GM21786 (cell line): ENCODE measurements at regions not wholly inside any gene's neighbourhood (a gene's known extent, or its start where the extent isn't known, plus 50 kb on each side); places are given as distances from the start of the nearest gene placed in this dataset.

ENCODE experiments used
- ATAC-seq: cut with Tn5 transposase; IDR thresholded peaks from one replicate; pipeline ENCODE4 v1.9.1; 2021; ENCODE audit not compliant: unreplicated experiment

- ATAC-seq, result no peak
These were observed 169.1 kb downstream of the GUCY2F start for GRCh38 chrX:109312757-109313156.

- ATAC-seq, result no peak
These were observed 171.9 kb downstream of the GUCY2F start for GRCh38 chrX:109310031-109310430.

GRCh38 chrX:109301177-109301576 lies 180.7 kb downstream of the GUCY2F start:
- no peak for ATAC-seq

- no peak for ATAC-seq
These were observed 181.5 kb downstream of the GUCY2F start for GRCh38 chrX:109300415-109300814.

GRCh38 chrX:109299091-109299490 lies 182.8 kb downstream of the GUCY2F start:
- no peak for ATAC-seq

- ATAC-seq, result no peak
These were observed 187.6 kb downstream of the GUCY2F start for GRCh38 chrX:109294097-109294814.

GRCh38 chrX:109283870-109284269 lies 198.0 kb downstream of the GUCY2F start:
- ATAC-seq, result peak; percentile 46

- peak; percentile 47 for ATAC-seq
These were observed 200.2 kb downstream of the GUCY2F start for GRCh38 chrX:109281483-109282275.

- ATAC-seq, result no peak
These were observed 207.1 kb downstream of the GUCY2F start for GRCh38 chrX:109274806-109275205.

GRCh38 chrX:109270580-109271484 lies 211.1 kb downstream of the GUCY2F start:
- peak; percentile 98 for ATAC-seq

GRCh38 chrX:109268340-109268739 lies 213.5 kb downstream of the GUCY2F start:
- ATAC-seq, result no peak

- no peak for ATAC-seq
These were observed 215.9 kb downstream of the GUCY2F start for GRCh38 chrX:109266034-109266433.

GRCh38 chrX:109264878-109265277 lies 217.0 kb downstream of the GUCY2F start:
- ATAC-seq, result peak; percentile 63

- ATAC-seq, result no peak
These were observed 220.6 kb downstream of the GUCY2F start for GRCh38 chrX:109261279-109261678.

- no peak for ATAC-seq
These were observed 229.1 kb downstream of the GUCY2F start for GRCh38 chrX:109252789-109253188.

GRCh38 chrX:109218761-109219160 lies 263.1 kb downstream of the GUCY2F start:
- ATAC-seq, result no peak

- no peak for ATAC-seq
These were observed 282.2 kb downstream of the GUCY2F start for GRCh38 chrX:109199726-109200125.

GRCh38 chrX:109190542-109190941 lies 291.3 kb downstream of the GUCY2F start:
- ATAC-seq, result no peak

GRCh38 chrX:109187473-109188168 lies 294.3 kb downstream of the GUCY2F start:
- peak; percentile 90 for ATAC-seq

GRCh38 chrX:109186939-109187338 lies 294.9 kb downstream of the GUCY2F start:
- no peak for ATAC-seq
